GM18858 (cell line): ENCODE measurements at regions not wholly inside any gene's neighbourhood (a gene's known extent, or its start where the extent isn't known, plus 50 kb on each side); places are given as distances from the start of the nearest gene placed in this dataset.
"Not testable (repeated sequence)": the region's sequence is repeated elsewhere in the genome, so short reads cannot be mapped to it uniquely, and the experiment has no call there.

ENCODE experiments used
- ATAC-seq: cut with Tn5 transposase; IDR thresholded peaks from one replicate; pipeline ENCODE4 v1.9.1; 2021; ENCODE audit not compliant: unreplicated experiment

GRCh38 chr15:26261413-26261812 is 398.3 kb upstream of the ATP10A start:
- ATAC-seq = no peak

- no peak for ATAC-seq
Measured at GRCh38 chr15:26260517-26261133, 397.5 kb upstream of the ATP10A start.

GRCh38 chr15:26259581-26259980 is 396.5 kb upstream of the ATP10A start:
- no peak for ATAC-seq

- ATAC-seq = not testable (repeated sequence)
Measured at GRCh38 chr15:26244782-26245181, 381.7 kb upstream of the ATP10A start.

- no peak for ATAC-seq
Measured at GRCh38 chr15:26243382-26243781, 380.3 kb upstream of the ATP10A start.

GRCh38 chr15:26242565-26243071 is 379.5 kb upstream of the ATP10A start:
- ATAC-seq = no peak

GRCh38 chr15:26235864-26236263 is 372.7 kb upstream of the ATP10A start:
- no peak for ATAC-seq

GRCh38 chr15:26234976-26235767 is 372.0 kb upstream of the ATP10A start:
- ATAC-seq = no peak

- ATAC-seq = no peak
Measured at GRCh38 chr15:26232691-26233090, 369.6 kb upstream of the ATP10A start.

GRCh38 chr15:26231096-26231495 is 368.0 kb upstream of the ATP10A start:
- ATAC-seq = no peak

GRCh38 chr15:26224266-26224665 is 361.1 kb upstream of the ATP10A start:
- ATAC-seq = no peak

- no peak for ATAC-seq
Measured at GRCh38 chr15:26223720-26224119, 360.6 kb upstream of the ATP10A start.

GRCh38 chr15:26222781-26223180 is 359.7 kb upstream of the ATP10A start:
- no peak for ATAC-seq

- ATAC-seq = not testable (repeated sequence)
Measured at GRCh38 chr15:26217043-26217442, 353.9 kb upstream of the ATP10A start.

- ATAC-seq = no peak
Measured at GRCh38 chr15:26214290-26214689, 351.2 kb upstream of the ATP10A start.

GRCh38 chr15:26213427-26213826 is 350.3 kb upstream of the ATP10A start:
- ATAC-seq = no peak

GRCh38 chr15:26212109-26212508 is 349.0 kb upstream of the ATP10A start:
- ATAC-seq = no peak

- no peak for ATAC-seq
Measured at GRCh38 chr15:26210980-26211379, 347.9 kb upstream of the ATP10A start.

GRCh38 chr15:26201177-26201858 is 338.2 kb upstream of the ATP10A start:
- no peak for ATAC-seq

GRCh38 chr15:26200427-26200826 is 337.3 kb upstream of the ATP10A start:
- ATAC-seq = no peak

GRCh38 chr15:26197719-26198118 is 334.6 kb upstream of the ATP10A start:
- ATAC-seq = no peak

- no peak for ATAC-seq
Measured at GRCh38 chr15:26197060-26197459, 333.9 kb upstream of the ATP10A start.
